ENCODE measurements at regions not wholly inside any gene's neighbourhood (a gene's known extent, or its start where the extent isn't known, plus 50 kb on each side); places are given as distances from the start of the nearest gene placed in this dataset.
A peak's percentile ranks its signal among the peaks of the same experiment; 100 is the strongest.

DNA sequence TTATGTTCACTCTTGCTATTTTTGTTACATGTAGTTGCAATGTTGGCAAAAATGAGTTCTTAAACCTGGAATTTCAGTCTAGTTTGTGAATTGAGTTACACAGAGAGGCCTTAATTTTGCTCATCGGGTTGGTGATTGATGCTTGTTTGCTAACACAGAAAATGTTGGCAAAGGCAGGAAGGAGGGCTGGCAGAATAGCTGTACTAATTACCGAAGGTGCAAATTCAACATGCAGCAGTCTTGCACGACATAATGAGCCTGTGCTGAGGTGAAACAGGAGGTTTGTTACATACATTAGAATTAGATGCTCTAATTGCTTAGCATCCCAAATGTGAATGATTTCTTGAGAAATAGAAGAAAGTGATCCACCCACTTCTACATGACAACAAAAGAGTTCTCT lies 475.0 kb upstream of the TOM1L1 start:
- Histone ChIP-seq H3K36me3 (no peaks in the 10 kb centered on the region), H3K27ac (no peak overlapping the region), H3K27me3 (replicated peaks; ENCODE audit: insufficient read depth) (no peaks in the 10 kb centered on the region), H3K4me3 (no peak overlapping the region), H3K4me1 (replicated peaks) (no peaks in the 10 kb centered on the region), H3K9me3 (no peaks in the 10 kb centered on the region)
- TF ChIP-seq POLR2A (IDR thresholded peaks at IDR 0.05) = no peak
- TF ChIP-seq POLR2AphosphoS5 (IDR thresholded peaks at IDR 0.05) = no peak
- TF ChIP-seq, protein P1, sequence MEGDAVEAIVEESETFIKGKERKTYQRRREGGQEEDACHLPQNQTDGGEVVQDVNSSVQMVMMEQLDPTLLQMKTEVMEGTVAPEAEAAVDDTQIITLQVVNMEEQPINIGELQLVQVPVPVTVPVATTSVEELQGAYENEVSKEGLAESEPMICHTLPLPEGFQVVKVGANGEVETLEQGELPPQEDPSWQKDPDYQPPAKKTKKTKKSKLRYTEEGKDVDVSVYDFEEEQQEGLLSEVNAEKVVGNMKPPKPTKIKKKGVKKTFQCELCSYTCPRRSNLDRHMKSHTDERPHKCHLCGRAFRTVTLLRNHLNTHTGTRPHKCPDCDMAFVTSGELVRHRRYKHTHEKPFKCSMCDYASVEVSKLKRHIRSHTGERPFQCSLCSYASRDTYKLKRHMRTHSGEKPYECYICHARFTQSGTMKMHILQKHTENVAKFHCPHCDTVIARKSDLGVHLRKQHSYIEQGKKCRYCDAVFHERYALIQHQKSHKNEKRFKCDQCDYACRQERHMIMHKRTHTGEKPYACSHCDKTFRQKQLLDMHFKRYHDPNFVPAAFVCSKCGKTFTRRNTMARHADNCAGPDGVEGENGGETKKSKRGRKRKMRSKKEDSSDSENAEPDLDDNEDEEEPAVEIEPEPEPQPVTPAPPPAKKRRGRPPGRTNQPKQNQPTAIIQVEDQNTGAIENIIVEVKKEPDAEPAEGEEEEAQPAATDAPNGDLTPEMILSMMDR (IDR thresholded peaks at IDR 0.05) = no peak
- no peak for DNase-seq (ENCODE audit: low spot score)
- WGBS = 70% methylated on average over 3 of the region's 3 CpGs
- intact Hi-C loops (cut with DNase I) = no loop called here

DNA sequence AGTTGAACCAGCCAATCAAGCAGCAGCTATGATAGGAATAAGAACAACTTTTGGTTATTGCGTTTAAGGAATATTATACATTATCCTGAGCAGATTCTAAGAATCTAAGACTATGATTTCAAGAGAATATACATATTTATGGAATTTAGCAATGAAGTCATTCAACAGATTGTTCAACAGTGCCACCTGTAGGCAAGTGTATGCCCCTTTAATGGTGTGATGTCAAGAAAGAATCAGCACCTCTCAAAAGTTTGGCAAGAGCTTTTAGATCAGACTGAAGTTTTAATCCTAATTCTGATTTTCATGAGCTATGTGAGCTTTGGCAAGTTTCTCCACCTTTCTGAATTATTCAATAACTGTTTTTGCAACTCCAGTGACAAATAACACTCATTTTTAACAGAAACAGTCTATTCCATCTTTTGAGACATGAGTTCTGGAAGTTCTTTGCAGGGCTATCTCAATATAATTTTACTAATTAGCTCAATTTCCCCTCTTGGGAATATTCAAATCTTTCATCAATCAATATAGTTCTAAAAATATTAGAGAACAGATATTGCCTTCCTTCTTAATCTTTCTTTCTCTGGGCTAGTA lies 474.3 kb upstream of the TOM1L1 start:
- Histone ChIP-seq H3K4me3 (no peak overlapping the region), H3K4me1 (replicated peaks) (no peaks in the 10 kb centered on the region), H3K27me3 (replicated peaks; ENCODE audit: insufficient read depth) (no peaks in the 10 kb centered on the region), H3K9me3 (no peaks in the 10 kb centered on the region), H3K27ac (no peak overlapping the region), H3K36me3 (no peaks in the 10 kb centered on the region)
- intact Hi-C loops (cut with DNase I) = no loop called here
- DNase-seq (ENCODE audit: low spot score) = no peak
- no peak for TF ChIP-seq POLR2A (IDR thresholded peaks at IDR 0.05)
- TF ChIP-seq POLR2AphosphoS5 (IDR thresholded peaks at IDR 0.05) = no peak
- TF ChIP-seq, protein P1 (IDR thresholded peaks at IDR 0.05) = peak in 3 of 4 experiments; percentile 29 to 33 (median 31)
- WGBS = 24% methylated on average over 1 of the region's 1 CpG

DNA sequence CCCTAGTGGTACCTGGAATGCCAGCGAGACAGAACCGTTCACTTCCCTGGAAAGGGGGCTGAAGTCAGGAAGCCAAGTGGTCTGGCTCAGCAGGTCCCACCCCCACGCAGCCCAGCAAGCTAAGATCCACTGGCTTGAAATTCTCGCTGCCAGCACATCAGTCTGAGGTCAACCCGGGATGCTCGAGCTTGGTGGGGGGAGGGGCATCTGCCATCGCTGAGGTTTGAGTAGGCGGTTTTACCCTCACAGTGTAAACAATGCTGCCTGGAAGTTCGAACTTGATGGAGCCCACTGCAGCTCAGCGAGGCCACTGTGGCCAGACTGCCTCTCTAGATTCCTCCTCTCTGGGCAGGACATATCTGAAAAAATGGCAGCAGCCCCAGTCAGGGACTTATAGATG lies 464.7 kb upstream of the TOM1L1 start:
- peaks cover 4% of the 10 kb centered on the region for H3K27me3 ChIP-seq (replicated peaks; ENCODE audit: insufficient read depth)
- 57% methylated on average over 10 of the region's 10 CpGs for WGBS
- H3K4me1 ChIP-seq (replicated peaks) = no peaks in the 10 kb centered on the region
- H3K9me3 ChIP-seq = no peaks in the 10 kb centered on the region
- no peaks in the 10 kb centered on the region for H3K36me3 ChIP-seq
- no peak for DNase-seq (ENCODE audit: low spot score)
- H3K4me3 ChIP-seq = no peak overlapping the region
- no peak for TF ChIP-seq POLR2A (IDR thresholded peaks at IDR 0.05)
- TF ChIP-seq, protein P1 (IDR thresholded peaks at IDR 0.05) = no peak
- no peak for TF ChIP-seq POLR2AphosphoS5 (IDR thresholded peaks at IDR 0.05)
- H3K27ac ChIP-seq = no peak overlapping the region
- intact Hi-C loops (cut with DNase I) = no loop called here

DNA sequence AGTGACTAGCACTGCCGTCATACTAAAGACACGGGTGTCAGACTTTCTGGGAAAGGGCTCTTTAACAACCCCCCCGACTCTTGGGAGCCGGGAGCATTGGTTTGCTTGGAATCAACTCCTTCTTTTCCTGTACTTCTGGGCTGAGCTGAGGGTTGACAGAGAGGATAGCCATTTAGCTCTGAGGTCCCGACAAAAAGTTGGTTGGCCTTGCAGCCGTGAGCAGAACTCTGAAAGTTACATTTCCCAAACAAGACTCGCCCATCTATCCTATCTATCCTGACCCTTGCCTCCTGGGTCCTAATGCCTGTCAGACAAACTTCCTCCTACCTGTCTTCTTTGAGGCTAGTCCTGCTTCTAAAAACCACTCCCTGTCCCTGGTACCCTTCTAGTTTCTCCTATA lies 460.8 kb upstream of the TOM1L1 start:
- no peak overlapping the region for H3K4me3 ChIP-seq
- WGBS = 83% methylated on average over 7 of the region's 7 CpGs
- peaks cover 4% of the 10 kb centered on the region for H3K27me3 ChIP-seq (replicated peaks; ENCODE audit: insufficient read depth)
- TF ChIP-seq POLR2A (IDR thresholded peaks at IDR 0.05) = no peak
- TF ChIP-seq, protein P1 (IDR thresholded peaks at IDR 0.05) = no peak
- TF ChIP-seq POLR2AphosphoS5 (IDR thresholded peaks at IDR 0.05) = no peak
- DNase-seq (ENCODE audit: low spot score) = no peak
- H3K36me3 ChIP-seq = no peaks in the 10 kb centered on the region
- H3K27ac ChIP-seq = no peak overlapping the region
- no peaks in the 10 kb centered on the region for H3K9me3 ChIP-seq
- intact Hi-C loops (cut with DNase I) = no loop called here
- no peaks in the 10 kb centered on the region for H3K4me1 ChIP-seq (replicated peaks)

DNA sequence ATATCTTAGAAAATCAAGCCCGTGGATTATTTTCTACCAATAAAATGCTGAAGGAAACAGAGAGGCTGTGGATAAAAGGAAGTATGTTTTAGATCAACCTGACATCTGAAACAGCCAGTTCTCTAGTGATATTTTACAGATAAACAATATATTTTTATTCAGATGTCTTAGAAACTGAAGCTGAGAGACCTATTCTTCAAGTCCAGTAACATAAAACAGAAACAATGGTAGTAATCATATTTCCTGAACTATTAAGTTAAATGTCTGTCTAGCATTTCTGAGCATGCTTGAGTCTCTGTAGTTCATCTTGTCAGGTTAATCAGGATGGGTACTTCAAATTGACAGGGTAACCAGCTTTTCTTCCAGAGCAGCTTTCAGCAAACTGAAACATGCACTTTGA lies 449.6 kb upstream of the TOM1L1 start:
- no peak for DNase-seq (ENCODE audit: low spot score)
- Histone ChIP-seq H3K4me3 (no peak overlapping the region), H3K27ac (no peak overlapping the region), H3K36me3 (no peaks in the 10 kb centered on the region), H3K9me3 (no peaks in the 10 kb centered on the region), H3K4me1 (replicated peaks) (no peaks in the 10 kb centered on the region), H3K27me3 (replicated peaks; ENCODE audit: insufficient read depth) (no peaks in the 10 kb centered on the region)
- TF ChIP-seq POLR2AphosphoS5 (IDR thresholded peaks at IDR 0.05) (no peak), POLR2A (IDR thresholded peaks at IDR 0.05) (no peak)
- TF ChIP-seq, protein P1 (IDR thresholded peaks at IDR 0.05) = no peak
- 28% methylated on average over 1 of the region's 1 CpG for WGBS
- intact Hi-C loops (cut with DNase I) = no loop called here

Measured in prostate gland (tissue), 2 donors.